MM.1S (cell line): ENCODE measurements at regions not wholly inside any gene's neighbourhood (a gene's known extent, or its start where the extent isn't known, plus 50 kb on each side); places are given as distances from the start of the nearest gene placed in this dataset.

Experiments
- DNase-seq: peaks from one replicate; pipeline ENCODE4 v3.0.0-alpha.2; 2015
- H2AFZ ChIP-seq: fragments of 300-600 bp; sonication (generic); 2 replicates; pipeline ENCODE4 v1.6.0; 2016; ENCODE audit warnings: antibody characterized with exemption, low read length
- H3F3A ChIP-seq: fragments of 300-600 bp; sonication (generic); 2 replicates; pipeline ENCODE4 v1.6.1; 2016; ENCODE audit warnings: mild to moderate bottlenecking, antibody characterized with exemption, low read length, moderate library complexity, mixed read lengths; ENCODE audit not compliant: insufficient read depth
- H3K27ac ChIP-seq: fragments of 300-600 bp; sonication (generic); 2 replicates; pipeline ENCODE4 v1.5.1; 2016; ENCODE audit warnings: mild to moderate bottlenecking, low read length
- H3K27me3 ChIP-seq: fragments of 300-600 bp; sonication (generic); replicated peaks from 2 replicates; pipeline ENCODE4 v1.6.0; 2016; ENCODE audit warnings: low read length; ENCODE audit not compliant: insufficient read depth
- H3K36me3 ChIP-seq: fragments of 300-600 bp; sonication (generic); replicated peaks from 2 replicates; pipeline ENCODE4 v1.6.1; 2016; ENCODE audit warnings: mild to moderate bottlenecking, low read length, mixed read lengths; ENCODE audit not compliant: insufficient read depth
- H3K4me1 ChIP-seq: fragments of 300-600 bp; sonication (generic); 2 replicates; pipeline ENCODE4 v1.6.1; 2016; ENCODE audit warnings: low read length, mixed read lengths
- H3K4me2 ChIP-seq: fragments of 300-600 bp; sonication (generic); 2 replicates; pipeline ENCODE4 v1.6.0; 2016; ENCODE audit warnings: low read depth, low read length
- H3K4me3 ChIP-seq: fragments of 300-600 bp; sonication (generic); 2 replicates; pipeline ENCODE4 v1.5.1; 2016; ENCODE audit warnings: low read length, mixed read lengths
- H3K79me2 ChIP-seq: fragments of 300-600 bp; sonication (generic); 2 replicates; pipeline ENCODE4 v1.6.1; 2016; ENCODE audit warnings: mixed run types, low read length, mixed read lengths
- H3K9ac ChIP-seq: fragments of 300-600 bp; sonication (generic); 2 replicates; pipeline ENCODE4 v1.6.1; 2016; ENCODE audit warnings: low read length, mixed read lengths
- H3K9me2 ChIP-seq: fragments of 300-600 bp; sonication (generic); replicated peaks from 2 replicates; pipeline ENCODE4 v1.6.1; 2016; ENCODE audit warnings: mild to moderate bottlenecking, low read length, mixed read lengths; ENCODE audit not compliant: insufficient read depth
- H3K9me3 ChIP-seq: fragments of 300-600 bp; sonication (generic); replicated peaks from 2 replicates; pipeline ENCODE4 v1.6.1; 2016; ENCODE audit warnings: mild to moderate bottlenecking, low read length, mixed read lengths; ENCODE audit not compliant: insufficient read depth
- H4K20me1 ChIP-seq: fragments of 300-600 bp; sonication (generic); 2 replicates; pipeline ENCODE4 v1.6.1; 2016; ENCODE audit warnings: mild to moderate bottlenecking, low read length, moderate library complexity, mixed read lengths; ENCODE audit not compliant: insufficient read depth
- EZH2 ChIP-seq: fragments of 300-600 bp; sonication (generic); optimal IDR thresholded peaks from 2 replicates; pipeline ENCODE3; 2017; ENCODE audit warnings: low read depth, mild to moderate bottlenecking, antibody characterized with exemption, low read length, mixed read lengths
- EZH2phosphoT487 ChIP-seq: fragments of 300-600 bp; sonication (generic); IDR thresholded peaks from 2 replicates; pipeline ENCODE4 v1.6.1; 2018; ENCODE audit warnings: antibody characterized with exemption, low read length
- TF ChIP-seq, protein P1 (sequence below): fragments of 300-600 bp; sonication (generic); IDR thresholded peaks from 2 replicates; pipeline ENCODE4 v1.5.1; 2016; ENCODE audit warnings: antibody characterized with exemption, low read length, mixed read lengths

DNA sequence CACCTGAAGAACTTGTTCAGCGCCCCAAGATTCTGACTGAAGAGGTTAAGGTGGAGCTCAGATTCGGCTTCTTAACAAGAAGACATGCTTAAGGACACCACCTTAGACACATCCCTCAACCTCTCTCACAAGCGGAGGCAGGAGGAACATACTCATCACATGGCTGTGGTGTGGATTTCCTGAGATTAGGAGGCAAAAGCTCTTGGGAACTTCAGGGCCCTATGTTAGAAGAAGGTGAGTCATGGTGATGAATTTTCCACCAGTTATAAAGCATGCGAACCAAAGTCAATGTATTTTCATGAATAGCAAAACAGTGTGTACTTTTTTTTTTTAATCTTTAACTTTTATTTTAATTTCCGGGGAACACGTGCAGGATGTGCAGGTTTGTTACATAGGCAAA, 212.2 kb upstream of the SUCLG2 start:
- H3K9ac ChIP-seq = no peak overlapping the region
- no peaks in the 10 kb centered on the region for H3K9me2 ChIP-seq
- H3K79me2 ChIP-seq = no peaks in the 10 kb centered on the region
- H3K27ac ChIP-seq = no peak overlapping the region
- no peak overlapping the region for H2AFZ ChIP-seq
- H3K4me3 ChIP-seq = no peak overlapping the region
- no peaks in the 10 kb centered on the region for H3F3A ChIP-seq
- H3K36me3 ChIP-seq = no peaks in the 10 kb centered on the region
- TF ChIP-seq, protein P1, sequence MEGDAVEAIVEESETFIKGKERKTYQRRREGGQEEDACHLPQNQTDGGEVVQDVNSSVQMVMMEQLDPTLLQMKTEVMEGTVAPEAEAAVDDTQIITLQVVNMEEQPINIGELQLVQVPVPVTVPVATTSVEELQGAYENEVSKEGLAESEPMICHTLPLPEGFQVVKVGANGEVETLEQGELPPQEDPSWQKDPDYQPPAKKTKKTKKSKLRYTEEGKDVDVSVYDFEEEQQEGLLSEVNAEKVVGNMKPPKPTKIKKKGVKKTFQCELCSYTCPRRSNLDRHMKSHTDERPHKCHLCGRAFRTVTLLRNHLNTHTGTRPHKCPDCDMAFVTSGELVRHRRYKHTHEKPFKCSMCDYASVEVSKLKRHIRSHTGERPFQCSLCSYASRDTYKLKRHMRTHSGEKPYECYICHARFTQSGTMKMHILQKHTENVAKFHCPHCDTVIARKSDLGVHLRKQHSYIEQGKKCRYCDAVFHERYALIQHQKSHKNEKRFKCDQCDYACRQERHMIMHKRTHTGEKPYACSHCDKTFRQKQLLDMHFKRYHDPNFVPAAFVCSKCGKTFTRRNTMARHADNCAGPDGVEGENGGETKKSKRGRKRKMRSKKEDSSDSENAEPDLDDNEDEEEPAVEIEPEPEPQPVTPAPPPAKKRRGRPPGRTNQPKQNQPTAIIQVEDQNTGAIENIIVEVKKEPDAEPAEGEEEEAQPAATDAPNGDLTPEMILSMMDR = no peak
- TF ChIP-seq EZH2phosphoT487 (no peak), EZH2 (no peak)
- no peak overlapping the region for H3K4me2 ChIP-seq
- DNase-seq = no peak
- H3K27me3 ChIP-seq = no peaks in the 10 kb centered on the region
- H3K4me1 ChIP-seq = no peaks in the 10 kb centered on the region
- no peaks in the 10 kb centered on the region for H4K20me1 ChIP-seq
- H3K9me3 ChIP-seq = no peaks in the 10 kb centered on the region

DNA sequence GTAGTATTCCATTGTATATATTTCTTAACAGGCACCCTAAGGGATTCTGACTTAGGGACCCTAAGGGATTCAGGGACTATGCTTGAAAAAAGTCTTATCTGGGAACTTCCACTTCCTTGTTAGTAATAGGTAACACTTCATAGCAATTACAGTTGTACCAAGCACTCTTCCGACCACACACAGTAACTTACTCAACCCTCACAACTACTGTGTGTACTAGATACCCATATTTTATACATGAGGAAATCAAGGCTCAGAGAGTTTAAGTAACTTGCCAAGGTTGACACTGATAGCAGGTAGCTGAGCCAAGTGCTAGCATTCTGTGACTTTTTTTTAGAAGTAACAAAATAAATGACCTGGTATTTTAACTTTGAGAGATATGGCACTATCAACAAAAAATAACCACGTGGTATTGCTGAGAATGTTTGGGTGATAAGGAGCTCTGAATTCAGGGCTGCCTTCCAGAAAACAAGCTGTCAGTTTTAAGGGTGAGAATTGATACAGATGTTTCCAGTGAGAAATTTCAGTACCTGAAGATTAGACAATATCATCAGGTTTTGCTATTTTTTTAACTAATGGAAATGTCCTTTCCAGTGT, 210.3 kb upstream of the SUCLG2 start:
- H3K9me2 ChIP-seq = no peaks in the 10 kb centered on the region
- H3K9ac ChIP-seq = no peak overlapping the region
- H4K20me1 ChIP-seq = no peaks in the 10 kb centered on the region
- no peak for TF ChIP-seq EZH2
- TF ChIP-seq, protein P1 = no peak
- no peaks in the 10 kb centered on the region for H3F3A ChIP-seq
- H3K9me3 ChIP-seq = no peaks in the 10 kb centered on the region
- H3K4me3 ChIP-seq = no peak overlapping the region
- H3K27ac ChIP-seq = no peak overlapping the region
- H3K4me2 ChIP-seq = no peak overlapping the region
- no peak for DNase-seq
- H3K36me3 ChIP-seq = no peaks in the 10 kb centered on the region
- H3K27me3 ChIP-seq = no peaks in the 10 kb centered on the region
- no peak overlapping the region for H2AFZ ChIP-seq
- H3K79me2 ChIP-seq = no peaks in the 10 kb centered on the region
- H3K4me1 ChIP-seq = no peaks in the 10 kb centered on the region

DNA sequence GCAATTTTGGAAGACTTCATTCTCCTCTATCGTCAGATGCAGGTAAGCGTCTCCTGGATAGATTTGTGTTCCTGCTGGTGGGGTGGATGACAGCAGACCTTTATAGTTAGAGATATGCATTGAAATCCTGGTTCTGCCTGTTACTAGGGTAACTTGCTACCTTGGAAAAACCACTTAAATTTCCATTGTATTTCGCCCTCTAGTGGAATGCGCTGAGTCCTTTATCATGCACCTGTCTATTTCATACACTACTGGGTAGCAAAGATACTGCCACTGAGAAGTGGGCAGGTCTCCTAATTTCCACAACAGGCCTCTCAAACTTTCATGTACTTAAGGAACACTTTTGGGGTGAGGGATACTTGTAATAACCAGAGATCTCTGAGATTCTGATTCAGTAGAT, 209.5 kb upstream of the SUCLG2 start:
- H3K4me2 ChIP-seq = no peak overlapping the region
- H3K9ac ChIP-seq = no peak overlapping the region
- H3K4me3 ChIP-seq = no peak overlapping the region
- H2AFZ ChIP-seq = no peak overlapping the region
- no peaks in the 10 kb centered on the region for H3K27me3 ChIP-seq
- no peak for DNase-seq
- H3K9me3 ChIP-seq = no peaks in the 10 kb centered on the region
- no peak for TF ChIP-seq EZH2
- TF ChIP-seq, protein P1 = peak; percentile 22; the same call in 1 of the 2 replicates
- H3K9me2 ChIP-seq = no peaks in the 10 kb centered on the region
- H3K36me3 ChIP-seq = no peaks in the 10 kb centered on the region
- no peaks in the 10 kb centered on the region for H3K79me2 ChIP-seq
- no peaks in the 10 kb centered on the region for H3F3A ChIP-seq
- H3K4me1 ChIP-seq = no peaks in the 10 kb centered on the region
- H3K27ac ChIP-seq = no peak overlapping the region
- H4K20me1 ChIP-seq = no peaks in the 10 kb centered on the region
